Right atrium auricular region (tissue), 2 donors: ENCODE measurements at regions not wholly inside any gene's neighbourhood (a gene's known extent, or its start where the extent isn't known, plus 50 kb on each side); places are given as distances from the start of the nearest gene placed in this dataset.

Experiments used
- DNase-seq: peaks from one replicate; pipeline ENCODE4 v3.0.0-alpha.2; 2019; ENCODE audit warnings: low spot score
- H3K27ac ChIP-seq, 2 donors: fragments of 200-600 bp; sonication (generic); 1 replicate in 1 of 2; 2 replicates in 1 of 2; pipeline ENCODE4 v1.5.1; 2016 to 2019
- H3K27me3 ChIP-seq, 2 donors: fragments of 200-600 bp; sonication (generic); one replicate each; pipeline versions ENCODE4 v1.5.1 to v1.6.0; 2017 to 2019
- H3K36me3 ChIP-seq: fragments of 200-600 bp; sonication (generic); one replicate; pipeline ENCODE4 v1.5.1; 2016
- H3K4me1 ChIP-seq, 2 donors: fragments of 200-600 bp; sonication (generic); one replicate each; pipeline versions ENCODE4 v1.5.1 to v1.6.0; 2017 to 2019
- H3K4me3 ChIP-seq, 2 donors: fragments of 200-600 bp; sonication (generic); 1 replicate in 1 of 2; 2 replicates in 1 of 2; pipeline ENCODE4 v1.5.1; 2017 to 2019; ENCODE audit warnings: mild to moderate bottlenecking in 1 of 2, moderate library complexity in 1 of 2
- H3K9me3 ChIP-seq, 2 donors: fragments of 200-600 bp; sonication (generic); one replicate each; pipeline ENCODE4 v1.5.1; 2019
- CTCF ChIP-seq, 2 donors: fragments of 200-600 bp; sonication (generic); IDR thresholded peaks; one replicate each; pipeline ENCODE4 v1.5.1; 2019; ENCODE audit warnings: antibody characterized with exemption in 2 of 2

GRCh38 chr6:95949985-95950384 lies 65.8 kb upstream of the FUT9 start:
- H3K4me3 ChIP-seq: no peak overlapping the region
- H3K27me3 ChIP-seq: no peaks in the 10 kb centered on the region

GRCh38 chr6:95958686-95959085 lies 57.1 kb upstream of the FUT9 start:
- DNase-seq: no peak
- H3K27me3 ChIP-seq: no peaks in the 10 kb centered on the region
- TF ChIP-seq CTCF (IDR thresholded peaks at IDR 0.05): no peak
- no peak overlapping the region for H3K27ac ChIP-seq
- H3K36me3 ChIP-seq: no peaks in the 10 kb centered on the region
- no peaks in the 10 kb centered on the region for H3K9me3 ChIP-seq
- H3K4me3 ChIP-seq: no peak overlapping the region
- no peaks in the 10 kb centered on the region for H3K4me1 ChIP-seq

More at GRCh38 chr6:95949985-95950384, 65.8 kb upstream of the FUT9 start:
- H3K36me3 ChIP-seq: no peaks in the 10 kb centered on the region
- no peaks in the 10 kb centered on the region for H3K9me3 ChIP-seq
- no peak for TF ChIP-seq CTCF (IDR thresholded peaks at IDR 0.05)
- no peak overlapping the region for H3K27ac ChIP-seq
- H3K4me1 ChIP-seq: no peaks in the 10 kb centered on the region
- DNase-seq: no peak

- H3K9me3 ChIP-seq: no peaks in the 10 kb centered on the region
- no peaks in the 10 kb centered on the region for H3K36me3 ChIP-seq
- TF ChIP-seq CTCF (IDR thresholded peaks at IDR 0.05): no peak
- H3K27me3 ChIP-seq: no peaks in the 10 kb centered on the region
- no peak overlapping the region for H3K27ac ChIP-seq
- no peak for DNase-seq
- H3K4me1 ChIP-seq: no peaks in the 10 kb centered on the region
- no peak overlapping the region for H3K4me3 ChIP-seq
Observed at GRCh38 chr6:95959261-95959660, 56.5 kb upstream of the FUT9 start.
